AG04449 (cell line): ENCODE measurements at regions not wholly inside any gene's neighbourhood (a gene's known extent, or its start where the extent isn't known, plus 50 kb on each side); places are given as distances from the start of the nearest gene placed in this dataset.

Experiments
- CTCF ChIA-PET: fragments of 350-600 bp; formaldehyde crosslinking; extraction: SDS; loops from one replicate; lab custom pipeline; 2021; ENCODE audit warnings: antibody characterized with exemption; lab: Yijun Ruan, JAX
- POLR2A ChIA-PET: fragments of 400-600, 350-600 bp; formaldehyde crosslinking; extraction: SDS; loops from one replicate; lab custom pipeline; 2020; ENCODE audit warnings: antibody characterized with exemption, inconsistent platforms; lab: Yijun Ruan, JAX
- DNase-seq: peaks from one replicate; pipeline ENCODE4 v3.0.0-alpha.2; 2010; ENCODE audit warnings: low read depth, low spot score
- H3K4me3 ChIP-seq: 2 replicates; pipeline ENCODE4 v1.5.1; 2011; ENCODE audit warnings: low read depth, mild to moderate bottlenecking, control low read depth, low read length
- CTCF ChIP-seq: IDR thresholded peaks from one replicate; pipeline ENCODE4 v1.5.1; 2011; ENCODE audit warnings: mild to moderate bottlenecking, moderate library complexity, low read length, control low read depth, inconsistent platforms; ENCODE audit not compliant: insufficient read depth; ENCODE audit errors: missing control alignments

DNA sequence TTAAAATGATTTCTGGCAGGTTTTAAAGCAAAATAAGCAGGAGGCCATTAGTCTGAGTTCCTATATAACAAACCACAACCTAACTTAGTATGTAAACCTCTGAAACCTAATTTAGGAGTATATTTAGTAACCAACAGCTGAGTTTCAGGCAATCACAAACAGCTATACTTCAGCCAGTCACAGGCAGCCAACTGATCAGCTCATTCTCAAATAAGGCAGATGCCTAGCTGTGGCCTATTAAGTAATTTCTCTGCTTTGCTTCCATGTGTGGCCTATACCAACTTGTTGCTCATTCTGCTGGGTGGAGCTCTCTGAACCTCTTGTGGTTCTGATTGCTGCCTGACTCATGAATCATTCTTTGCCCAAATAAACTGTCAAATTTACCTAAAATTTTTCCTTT lies 408.9 kb upstream of the FBXO33 start:
- TF ChIP-seq CTCF: no peak
- ChIA-PET POLR2A (no interaction called here), CTCF (no interaction called here)
- no peak for DNase-seq
- no peak overlapping the region for H3K4me3 ChIP-seq

GRCh38 chr14:39827901-39828655 lies 395.8 kb upstream of the FBXO33 start:
- ChIA-PET CTCF (no interaction called here), POLR2A (no interaction called here)
- no peak for TF ChIP-seq CTCF
- no peak for DNase-seq
- H3K4me3 ChIP-seq: no peak overlapping the region

DNA sequence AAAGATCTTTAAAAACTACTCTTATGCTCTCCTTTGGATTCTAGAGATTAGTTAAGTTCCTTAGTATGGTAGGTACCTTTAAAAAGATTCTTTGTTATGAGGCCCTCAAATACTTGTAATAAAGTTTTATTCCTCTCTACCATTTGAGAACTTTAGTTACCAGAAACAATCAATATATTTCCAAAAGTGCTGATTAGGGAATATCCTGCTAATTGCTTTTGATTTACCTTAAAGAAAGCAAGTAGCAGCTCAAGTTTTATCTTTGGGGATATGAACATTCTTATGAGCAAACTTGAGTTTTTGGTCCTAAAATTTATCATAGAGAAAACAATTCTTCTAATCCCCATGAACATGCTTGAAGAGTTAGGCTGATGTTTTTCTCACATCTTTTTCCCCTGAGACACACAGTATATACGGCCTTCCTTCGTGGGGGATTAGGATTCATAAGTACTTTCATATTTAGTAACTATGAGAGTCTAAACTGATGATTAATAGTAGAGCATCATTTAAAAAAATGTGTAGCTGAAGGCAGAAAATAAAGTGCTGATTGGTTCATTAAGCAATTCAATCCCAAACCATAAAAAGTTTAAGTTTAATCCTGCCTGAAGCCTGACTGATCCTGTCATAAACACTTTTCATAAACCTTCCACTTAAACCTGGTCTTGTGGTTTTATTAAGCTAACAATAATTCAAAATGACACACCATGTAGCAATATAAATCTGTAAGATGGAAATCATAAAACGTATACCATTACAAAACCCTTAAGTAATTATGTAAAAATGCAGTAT lies 380.5 kb upstream of the FBXO33 start:
- no peak for TF ChIP-seq CTCF
- H3K4me3 ChIP-seq: no peak overlapping the region
- no peak for DNase-seq
- CTCF ChIA-PET: no interaction called here
- POLR2A ChIA-PET: no interaction called here

DNA sequence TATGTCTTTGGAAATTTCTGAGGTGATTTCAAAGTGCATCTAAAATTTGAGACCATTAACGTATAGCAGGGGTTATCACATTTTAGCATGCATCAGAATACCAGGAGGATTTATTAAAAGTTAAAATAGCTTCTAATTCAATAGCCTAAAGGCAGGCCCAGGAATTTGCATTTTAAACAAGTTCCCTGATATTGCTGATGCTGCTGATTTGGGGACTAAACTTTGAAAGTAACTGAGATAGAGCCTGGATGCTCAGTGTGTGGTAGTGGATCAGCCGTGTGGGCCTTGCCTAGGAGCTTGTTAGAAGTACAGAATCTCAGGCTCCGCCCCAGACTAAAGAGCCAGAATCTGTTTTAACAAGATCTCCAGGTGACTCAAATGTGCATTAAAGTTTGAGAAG lies 375.0 kb upstream of the FBXO33 start:
- no peak for TF ChIP-seq CTCF
- ChIA-PET CTCF (no interaction called here), POLR2A (no interaction called here)
- H3K4me3 ChIP-seq: no peak overlapping the region
- no peak for DNase-seq

DNA sequence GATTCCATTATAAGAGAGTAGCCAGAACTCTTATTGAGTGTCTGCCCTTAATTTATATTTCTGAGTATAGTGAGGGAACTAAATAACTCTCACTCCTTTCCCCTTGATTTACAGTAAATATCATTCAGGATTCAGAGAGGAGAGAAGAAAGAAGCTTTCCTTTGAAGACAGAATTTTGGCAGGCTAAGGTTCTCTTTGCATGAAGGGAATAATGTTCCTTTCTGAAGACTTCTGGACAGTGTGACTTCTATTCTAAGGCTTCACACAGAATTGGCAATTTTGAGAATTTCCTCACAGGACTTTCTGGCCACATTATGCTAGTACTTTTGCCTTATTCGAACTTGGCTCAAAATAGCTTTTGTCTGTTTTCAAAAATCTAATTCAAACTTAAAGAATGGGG lies 352.2 kb upstream of the FBXO33 start:
- DNase-seq: no peak
- no peak for TF ChIP-seq CTCF
- ChIA-PET CTCF (no interaction called here), POLR2A (no interaction called here)
- no peak overlapping the region for H3K4me3 ChIP-seq

DNA sequence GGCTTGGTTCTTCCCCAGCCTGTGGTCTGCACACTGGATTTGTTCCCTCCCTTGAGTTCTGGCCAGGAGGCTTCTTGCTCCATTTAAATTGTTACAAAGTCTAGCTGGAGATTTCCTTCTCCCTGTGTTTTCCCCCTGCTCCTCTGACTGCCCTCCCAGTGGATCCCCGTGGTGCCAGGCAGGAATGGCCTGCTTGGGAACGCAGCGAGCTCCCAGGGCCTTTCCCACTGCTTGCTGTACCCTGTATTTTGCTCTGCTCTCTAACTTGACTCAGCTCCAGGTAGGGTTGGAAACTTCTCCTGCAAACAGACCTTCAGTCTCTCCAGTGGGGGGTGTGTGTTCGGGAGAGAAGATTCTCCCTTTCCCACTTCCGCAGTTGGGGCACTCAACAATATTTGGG lies 349.2 kb upstream of the FBXO33 start:
- ChIA-PET CTCF (no interaction called here), POLR2A (no interaction called here)
- TF ChIP-seq CTCF: no peak
- DNase-seq: no peak
- no peak overlapping the region for H3K4me3 ChIP-seq
